ENCODE measurements at regions not wholly inside any gene's neighbourhood (a gene's known extent, or its start where the extent isn't known, plus 50 kb on each side); places are given as distances from the start of the nearest gene placed in this dataset.

GRCh38 chr14:101369916-101370592 lies 191.2 kb upstream of the DIO3 start:
- no peak for DNase-seq (ENCODE audit: low spot score)

DNA sequence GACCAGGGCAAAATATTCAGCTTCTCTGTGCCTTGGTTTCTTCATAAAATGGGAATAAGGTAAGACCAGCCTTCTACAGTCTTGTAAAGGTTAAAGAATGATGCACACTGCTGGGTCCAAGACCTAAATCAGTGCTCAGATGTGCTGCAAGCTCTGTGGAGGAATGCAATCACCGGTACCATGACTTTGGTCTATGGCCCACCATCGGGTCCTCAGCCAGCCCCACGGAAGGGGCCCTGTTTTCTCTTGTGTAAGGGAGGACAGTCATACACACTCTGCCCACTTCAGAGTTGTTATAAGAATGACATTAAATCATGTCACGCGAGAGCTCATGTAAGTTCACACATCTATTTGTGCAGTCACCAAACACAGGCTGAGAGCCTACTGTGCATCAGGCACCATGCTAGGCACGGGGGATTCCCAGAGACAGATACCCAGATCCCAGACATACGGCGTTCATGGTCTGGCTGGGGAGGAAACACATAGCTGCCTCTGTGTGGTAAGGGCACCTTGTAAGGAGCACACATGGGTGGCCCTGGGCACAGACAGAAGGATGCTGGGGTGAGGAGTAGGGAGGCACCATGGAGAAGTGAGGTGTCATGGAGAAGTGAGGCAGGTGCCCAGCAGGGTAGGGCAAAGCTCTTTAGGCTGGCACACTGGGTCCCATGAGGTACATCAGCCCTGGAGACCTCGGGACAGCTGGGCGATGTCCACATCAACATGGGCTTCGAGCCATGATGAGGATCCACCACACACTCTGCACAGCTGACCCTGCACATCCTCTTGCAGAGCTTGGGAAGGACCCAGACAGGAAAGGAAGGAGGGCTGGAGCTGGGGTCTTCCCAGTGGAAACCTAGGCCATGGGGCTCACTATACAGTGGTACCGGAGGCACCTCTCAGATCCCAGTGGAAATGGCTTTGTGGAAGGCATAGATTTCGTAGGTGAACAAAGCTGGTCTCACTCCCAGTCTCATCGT lies 190.4 kb upstream of the DIO3 start:
- DNase-seq (ENCODE audit: low spot score), result no peak

- no peak for DNase-seq (ENCODE audit: low spot score)
Observed at GRCh38 chr14:101371799-101372793, 189.2 kb upstream of the DIO3 start.

DNA sequence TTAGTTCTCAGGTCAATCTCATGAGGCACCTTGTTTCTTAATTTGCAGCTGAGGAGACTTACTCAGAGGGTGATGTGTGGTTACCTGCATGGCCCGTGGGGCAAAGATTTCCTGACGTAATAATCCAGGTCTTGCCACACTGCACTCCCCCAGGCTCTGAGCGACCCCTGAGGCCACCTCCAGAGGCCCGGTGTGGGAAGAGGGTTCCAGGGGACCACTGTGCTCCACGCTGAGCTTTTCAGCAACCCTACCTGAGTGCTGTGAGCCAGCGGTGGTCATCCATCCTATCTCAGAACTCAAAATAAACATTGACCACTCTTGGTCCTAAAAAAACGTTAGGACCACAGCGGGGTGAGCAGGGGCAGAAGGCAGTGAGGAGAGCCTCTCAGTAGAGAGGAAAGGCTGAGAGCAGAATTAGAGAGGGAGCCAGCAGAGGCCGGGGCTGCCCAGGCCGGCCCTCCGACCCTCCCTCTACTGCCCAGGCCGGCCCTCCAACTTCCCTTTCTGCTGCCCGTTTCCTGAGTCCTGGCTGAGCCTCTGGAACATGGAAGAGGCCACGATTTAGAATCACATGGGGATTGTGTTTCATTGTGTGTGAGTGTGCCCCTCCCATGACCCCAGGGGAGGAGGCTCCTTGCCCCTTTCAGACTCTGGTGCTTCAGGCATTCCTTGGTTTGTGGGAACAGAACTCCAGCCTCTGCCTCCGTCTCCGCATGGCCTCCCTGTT lies 188.2 kb upstream of the DIO3 start:
- DNase-seq (ENCODE audit: low spot score), result no peak

DNA sequence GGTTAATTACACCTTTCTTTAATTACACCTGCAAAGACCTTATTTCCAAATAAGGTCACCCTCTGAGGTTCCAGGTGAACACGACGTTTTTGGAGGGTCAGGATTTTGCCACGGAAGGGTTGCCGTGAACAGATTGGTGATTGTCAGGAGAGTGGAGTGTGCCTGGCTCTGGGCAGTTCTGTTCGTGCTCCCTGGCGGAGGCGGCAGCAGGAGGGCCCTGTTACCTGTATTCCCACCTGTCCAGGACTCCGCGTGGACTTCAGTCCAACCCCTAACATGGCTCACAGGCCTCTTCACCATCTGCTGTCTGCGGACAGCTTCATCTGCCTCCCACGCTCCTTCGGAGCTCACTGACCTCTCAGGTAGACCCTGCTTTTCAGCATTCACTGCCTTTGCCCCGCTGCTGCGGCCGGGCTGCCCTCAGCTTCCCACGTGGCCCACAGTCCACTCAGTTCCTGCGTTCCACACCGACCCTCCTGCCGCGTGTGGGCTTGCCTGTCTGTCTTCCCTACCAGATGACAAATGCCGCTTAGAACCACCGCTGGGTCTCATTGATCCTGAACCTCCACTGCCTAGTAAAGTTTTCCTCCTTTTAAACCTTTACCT lies 187.5 kb upstream of the DIO3 start:
- no peak for DNase-seq (ENCODE audit: low spot score)

DNA sequence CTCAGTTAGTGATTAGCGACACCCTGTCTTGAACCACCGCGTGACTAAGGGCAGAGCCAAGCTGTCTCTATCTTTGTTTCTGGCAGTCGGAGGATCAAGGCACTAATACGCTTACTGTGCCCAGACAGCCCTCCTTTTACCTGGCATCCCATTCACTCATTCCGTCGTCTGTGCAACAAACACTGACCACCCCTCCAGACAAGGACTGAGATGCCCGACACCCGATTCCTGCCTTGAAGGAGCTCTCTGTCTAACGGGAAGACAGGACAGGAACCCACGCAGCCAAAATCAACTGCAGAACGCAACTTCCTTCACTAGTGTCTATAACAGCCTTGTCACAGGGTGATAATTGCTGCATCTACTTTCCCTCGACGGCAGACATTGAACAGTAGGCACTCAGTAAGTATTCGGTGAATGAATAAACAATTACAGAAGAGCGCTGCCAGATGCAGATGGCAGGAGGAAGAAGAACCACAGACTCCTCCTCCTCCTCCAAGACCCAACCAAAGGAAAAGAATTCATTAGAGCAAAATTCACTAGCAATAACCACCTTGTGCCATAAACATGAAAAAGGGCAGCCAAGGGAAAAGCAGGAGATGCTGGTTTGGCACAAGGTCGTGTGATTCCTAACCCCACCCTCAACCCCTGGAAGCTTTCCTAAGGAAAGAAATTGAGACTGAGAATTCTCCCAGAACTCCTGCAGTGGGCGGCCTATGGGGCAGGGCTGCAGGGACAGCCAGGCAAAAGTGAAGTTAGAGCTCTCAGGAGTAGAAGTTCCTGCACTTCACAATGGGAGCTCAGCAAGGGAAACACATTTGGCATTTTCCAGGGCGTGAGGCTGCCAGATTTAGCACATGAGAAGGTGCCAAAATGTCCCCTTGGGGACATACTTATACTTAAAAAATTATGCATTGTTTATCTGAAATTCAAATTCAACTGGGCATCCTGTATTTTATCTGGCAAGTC lies 186.6 kb upstream of the DIO3 start:
- no peak for DNase-seq (ENCODE audit: low spot score)

GRCh38 chr14:101377069-101377468 lies 184.2 kb upstream of the DIO3 start:
- DNase-seq (ENCODE audit: low spot score), result no peak

DNA sequence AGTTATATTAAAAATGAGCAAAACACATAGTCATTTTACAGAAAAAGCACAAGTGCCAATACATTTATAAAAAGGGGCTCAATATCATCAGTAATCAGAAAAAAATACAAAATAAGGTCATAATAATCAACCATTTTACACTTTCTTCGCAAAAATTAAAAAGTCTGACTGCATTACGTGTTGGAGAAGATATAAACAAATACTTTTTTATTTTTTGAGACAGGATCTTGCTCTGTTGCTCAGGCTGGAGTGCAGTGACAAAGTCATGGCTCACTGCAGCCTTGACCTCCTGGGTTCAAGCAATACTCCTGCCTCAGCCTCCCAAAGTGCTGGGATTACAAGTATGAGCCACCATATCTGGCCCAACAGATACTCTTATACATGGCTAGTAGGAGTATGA lies 181.5 kb upstream of the DIO3 start:
- no peak for DNase-seq (ENCODE audit: low spot score)

GRCh38 chr14:101380512-101380911 lies 180.8 kb upstream of the DIO3 start:
- DNase-seq (ENCODE audit: low spot score), result no peak

DNA sequence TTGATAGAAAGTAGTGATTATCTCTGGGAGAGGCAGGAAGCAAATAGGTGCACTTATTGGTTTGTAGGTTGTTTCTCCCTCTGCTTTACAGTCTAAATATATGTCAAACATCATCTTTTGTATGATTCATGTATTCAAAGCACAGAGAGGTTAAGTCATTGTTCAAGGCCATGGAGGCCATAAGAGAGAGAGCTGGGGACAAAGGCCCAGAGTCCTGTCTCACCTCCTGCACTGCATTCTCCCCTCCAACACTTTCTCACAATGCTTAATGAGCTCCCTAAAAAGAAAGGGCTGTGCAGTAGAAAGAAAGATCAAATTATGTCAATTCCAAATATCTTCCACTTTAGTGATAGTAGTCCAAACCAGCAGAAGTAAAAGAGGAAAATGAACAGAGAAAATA lies 180.4 kb upstream of the DIO3 start:
- DNase-seq (ENCODE audit: low spot score), result no peak

DNA sequence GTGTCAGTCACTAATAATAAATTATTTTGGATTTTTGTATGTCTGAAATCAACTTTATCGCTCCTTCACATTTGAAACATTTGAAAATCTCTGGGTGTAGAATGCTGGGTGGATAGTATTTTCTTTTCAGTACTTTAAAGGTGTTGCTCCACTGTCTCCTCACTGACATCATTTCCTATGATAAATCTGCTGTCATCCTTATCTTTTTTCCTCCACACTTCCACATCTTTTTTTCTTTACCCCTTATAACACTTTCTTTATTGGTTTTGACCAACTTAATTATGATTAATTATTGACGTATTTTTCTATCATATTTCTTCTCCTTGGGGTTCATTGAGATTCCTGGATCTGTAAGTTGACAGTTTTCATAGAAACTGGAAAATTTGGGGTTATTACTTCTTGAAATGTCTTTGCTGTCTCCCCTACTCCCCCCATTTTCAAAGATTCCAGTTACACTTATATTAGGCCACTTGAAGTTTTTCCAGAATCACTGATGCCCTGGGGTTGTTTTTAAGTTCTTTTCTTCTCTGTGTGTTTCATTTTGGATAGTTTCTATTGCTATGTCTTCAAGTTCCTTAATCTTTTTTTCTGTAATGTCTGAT lies 177.5 kb upstream of the DIO3 start:
- no peak for DNase-seq (ENCODE audit: low spot score)

DNA sequence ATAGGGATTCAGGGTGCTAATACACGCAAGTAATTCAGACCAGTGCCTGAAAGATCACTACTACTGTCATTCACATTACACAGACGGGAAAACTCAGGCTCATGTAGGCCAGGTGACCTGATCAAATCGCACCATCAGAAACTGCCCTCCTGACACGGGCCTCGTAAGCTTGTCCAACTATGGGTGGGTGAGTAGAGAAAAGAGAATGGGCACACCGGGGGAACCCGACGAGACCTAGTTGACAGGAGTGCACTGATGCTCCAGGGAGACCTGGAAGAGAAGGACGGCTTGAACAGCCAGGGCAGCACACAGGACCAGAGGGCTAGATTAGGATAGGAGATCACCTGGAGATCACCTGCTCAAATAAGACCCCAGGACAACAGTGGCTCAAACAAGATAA lies 166.9 kb upstream of the DIO3 start:
- no peak for DNase-seq (ENCODE audit: low spot score)

DNA sequence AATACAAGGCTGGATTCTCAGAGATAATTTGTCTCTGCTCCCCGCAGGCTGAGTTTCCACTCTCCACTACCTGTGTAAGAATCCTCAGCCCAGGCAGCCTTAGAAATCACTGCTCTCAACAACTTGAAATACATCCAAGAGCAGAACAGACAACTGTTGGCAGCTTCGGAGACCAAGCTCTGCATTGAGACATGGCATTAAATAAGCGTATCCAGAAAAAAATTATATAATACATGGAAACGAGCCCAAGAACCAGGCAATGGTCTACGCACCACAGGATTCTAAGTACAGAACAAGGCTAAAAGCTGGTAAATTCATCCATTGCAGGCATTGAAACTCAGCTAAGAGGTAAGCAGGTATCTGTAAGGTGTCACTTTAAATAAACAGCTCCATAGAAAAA lies 165.5 kb upstream of the DIO3 start:
- DNase-seq (ENCODE audit: low spot score), result no peak

GRCh38 chr14:101397206-101397605 lies 164.1 kb upstream of the DIO3 start:
- DNase-seq (ENCODE audit: low spot score), result no peak

GRCh38 chr14:101398011-101398410 lies 163.3 kb upstream of the DIO3 start:
- DNase-seq (ENCODE audit: low spot score), result no peak

DNA sequence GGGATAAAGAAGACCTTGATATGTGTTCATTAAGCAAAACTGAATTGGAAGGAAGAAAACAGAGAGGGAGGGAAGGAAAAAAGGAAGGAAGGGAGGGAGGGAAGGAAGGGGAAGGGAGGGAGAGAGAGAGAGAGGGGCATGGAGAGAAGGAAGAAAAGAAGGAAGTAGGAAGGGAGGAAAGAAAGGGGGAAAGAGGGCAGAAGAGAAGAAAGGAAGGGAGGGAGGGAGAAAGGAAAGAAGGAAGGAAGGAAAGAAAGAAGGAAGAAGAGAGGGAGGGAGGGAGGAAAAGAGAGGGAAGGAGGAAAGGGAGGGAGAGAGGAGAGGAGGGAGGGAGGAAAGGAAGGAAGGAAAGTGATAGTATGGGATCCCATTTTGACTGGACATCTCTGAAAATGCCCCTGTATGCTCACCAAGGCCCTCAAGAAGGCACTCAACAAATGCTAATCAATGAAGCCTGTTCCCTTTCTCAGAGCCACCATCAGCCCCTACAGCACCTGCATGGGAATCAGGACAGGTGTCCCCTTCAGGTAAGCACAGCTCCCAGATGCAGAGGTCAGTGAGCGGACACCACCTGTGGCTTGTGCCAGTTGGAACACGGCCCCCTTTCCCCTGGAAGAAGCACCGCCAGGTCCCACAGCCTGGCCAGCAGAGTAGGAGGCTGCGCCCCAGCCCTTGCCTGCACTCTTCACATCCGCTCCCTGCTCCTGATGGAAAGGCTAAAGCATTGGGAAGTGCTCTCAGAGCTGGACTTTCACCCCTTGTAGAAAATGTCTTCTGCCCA lies 161.4 kb upstream of the DIO3 start:
- no peak for DNase-seq (ENCODE audit: low spot score)

- no peak for DNase-seq (ENCODE audit: low spot score)
Observed at GRCh38 chr14:101400830-101401229, 160.5 kb upstream of the DIO3 start.

DNA sequence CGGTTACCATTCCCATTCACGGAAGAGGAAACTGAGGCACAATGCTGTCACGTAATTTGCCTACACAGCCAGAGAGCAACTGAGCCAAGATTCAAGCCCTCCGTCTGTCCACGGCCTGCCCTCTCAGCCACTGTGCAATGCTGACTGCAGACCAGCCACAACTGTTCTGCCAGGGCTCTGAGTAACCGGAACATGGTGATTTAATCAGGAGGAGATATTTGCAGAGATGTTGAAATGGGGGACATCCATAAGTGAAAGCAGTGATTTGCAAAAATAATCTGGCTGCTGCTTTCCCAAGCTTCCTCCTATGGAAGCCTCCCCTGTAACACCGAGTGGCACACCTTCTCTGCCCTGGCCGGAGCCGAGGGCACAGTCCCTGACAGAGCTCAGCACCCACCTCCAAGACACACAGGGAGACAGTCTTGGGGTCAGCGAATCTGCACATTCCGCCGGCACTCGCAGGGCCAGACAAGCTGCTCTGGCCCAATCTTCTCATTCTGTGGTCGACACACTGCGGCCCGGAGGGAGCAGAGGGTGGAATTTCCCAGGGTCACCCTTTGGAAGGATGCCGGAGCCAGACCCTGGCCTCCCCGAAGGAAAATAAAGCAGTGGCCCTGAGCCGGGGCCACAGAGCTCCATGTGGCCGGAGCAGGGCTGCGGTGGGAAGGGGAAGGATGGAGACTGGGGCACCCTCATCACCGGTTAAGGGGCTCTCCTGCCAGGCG lies 158.2 kb upstream of the DIO3 start:
- DNase-seq (ENCODE audit: low spot score), result no peak

Data from A172 (cell line).